Fibroblast of villous mesenchyme (primary cell): ENCODE measurements at regions not wholly inside any gene's neighbourhood (a gene's known extent, or its start where the extent isn't known, plus 50 kb on each side); places are given as distances from the start of the nearest gene placed in this dataset.

ENCODE experiments used
- DNase-seq: peaks from one replicate; pipeline ENCODE4 v3.0.0-alpha.2; 2010; ENCODE audit warnings: low read depth
- H3K4me3 ChIP-seq: 2 replicates; pipeline ENCODE4 v1.5.1; 2011; ENCODE audit warnings: low read depth, mild to moderate bottlenecking, low read length
- TF ChIP-seq, protein P1 (sequence below): IDR thresholded peaks from 2 replicates; pipeline ENCODE4 v1.5.1; 2012; ENCODE audit warnings: low read depth, mild to moderate bottlenecking, low read length; ENCODE audit not compliant: insufficient read depth

DNA sequence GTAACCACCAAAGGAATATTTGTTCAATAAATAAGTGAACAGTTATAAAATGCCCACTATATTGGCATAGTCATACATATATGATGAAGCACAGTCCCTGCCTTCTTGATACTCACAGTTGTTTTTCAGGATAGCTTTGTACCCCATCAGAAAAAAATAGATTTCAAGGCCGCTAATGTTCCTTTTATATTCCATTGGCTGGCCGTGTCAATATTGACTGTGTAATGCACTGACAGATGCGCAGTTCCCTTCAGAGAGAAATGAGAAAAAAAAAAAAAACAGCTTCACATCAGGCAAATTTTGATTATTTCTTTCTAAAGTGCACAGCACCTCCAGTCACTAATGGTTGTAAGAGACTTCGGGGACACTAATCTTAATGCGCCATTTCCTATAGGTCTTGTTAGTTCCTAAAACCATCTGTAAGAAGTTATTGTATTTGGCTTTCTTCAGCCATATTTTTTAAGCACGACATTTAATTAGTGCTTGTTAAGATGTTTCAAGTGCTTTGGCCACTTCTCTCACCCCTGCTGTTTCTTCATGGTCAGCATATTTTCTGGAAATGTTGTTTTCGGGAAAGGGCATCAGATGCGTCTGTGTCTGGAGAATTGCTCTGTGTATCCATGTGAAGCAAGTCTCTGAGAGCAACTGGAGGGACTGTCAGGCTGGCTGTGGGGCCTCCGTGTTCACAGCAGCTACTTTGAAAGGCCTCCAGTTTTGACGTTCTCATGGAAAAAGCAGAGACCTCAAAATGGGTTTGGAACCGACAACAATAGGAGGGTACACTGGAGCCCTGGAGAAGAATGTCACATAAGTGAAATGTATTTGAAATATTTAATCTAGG, 378.3 kb downstream of the MTX2 start:
- no peak for DNase-seq
- H3K4me3 ChIP-seq = no peak overlapping the region
- TF ChIP-seq, protein P1, sequence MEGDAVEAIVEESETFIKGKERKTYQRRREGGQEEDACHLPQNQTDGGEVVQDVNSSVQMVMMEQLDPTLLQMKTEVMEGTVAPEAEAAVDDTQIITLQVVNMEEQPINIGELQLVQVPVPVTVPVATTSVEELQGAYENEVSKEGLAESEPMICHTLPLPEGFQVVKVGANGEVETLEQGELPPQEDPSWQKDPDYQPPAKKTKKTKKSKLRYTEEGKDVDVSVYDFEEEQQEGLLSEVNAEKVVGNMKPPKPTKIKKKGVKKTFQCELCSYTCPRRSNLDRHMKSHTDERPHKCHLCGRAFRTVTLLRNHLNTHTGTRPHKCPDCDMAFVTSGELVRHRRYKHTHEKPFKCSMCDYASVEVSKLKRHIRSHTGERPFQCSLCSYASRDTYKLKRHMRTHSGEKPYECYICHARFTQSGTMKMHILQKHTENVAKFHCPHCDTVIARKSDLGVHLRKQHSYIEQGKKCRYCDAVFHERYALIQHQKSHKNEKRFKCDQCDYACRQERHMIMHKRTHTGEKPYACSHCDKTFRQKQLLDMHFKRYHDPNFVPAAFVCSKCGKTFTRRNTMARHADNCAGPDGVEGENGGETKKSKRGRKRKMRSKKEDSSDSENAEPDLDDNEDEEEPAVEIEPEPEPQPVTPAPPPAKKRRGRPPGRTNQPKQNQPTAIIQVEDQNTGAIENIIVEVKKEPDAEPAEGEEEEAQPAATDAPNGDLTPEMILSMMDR = no peak

DNA sequence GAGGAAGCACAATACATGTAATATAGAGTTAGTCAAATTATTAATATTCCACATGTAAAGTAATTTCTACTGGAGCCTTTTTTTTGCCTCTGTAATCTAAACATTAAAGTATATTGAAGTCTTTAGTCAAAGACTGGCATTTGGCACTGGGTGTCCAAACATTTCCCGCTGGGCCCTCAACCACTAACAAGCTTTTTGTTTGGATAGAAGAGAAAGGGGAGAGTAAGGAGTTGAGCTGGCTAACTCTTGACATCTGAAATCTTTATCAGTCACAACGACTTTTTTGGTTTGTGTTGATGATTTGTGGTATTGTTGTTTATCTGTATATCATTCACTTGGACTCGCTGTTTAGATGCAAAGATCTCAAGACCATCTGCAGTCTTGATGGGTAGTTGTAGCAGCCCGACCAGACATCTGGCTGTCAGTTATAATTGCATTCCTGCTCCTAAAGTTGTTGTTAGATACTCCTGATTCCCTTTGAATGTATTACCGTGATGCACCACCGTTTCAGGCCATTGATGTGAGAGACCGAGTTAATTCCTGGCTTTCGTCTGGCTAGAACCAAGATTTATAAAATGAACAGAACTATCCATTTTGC, 379.6 kb downstream of the MTX2 start:
- TF ChIP-seq, protein P1 = no peak
- H3K4me3 ChIP-seq = no peak overlapping the region

DNA sequence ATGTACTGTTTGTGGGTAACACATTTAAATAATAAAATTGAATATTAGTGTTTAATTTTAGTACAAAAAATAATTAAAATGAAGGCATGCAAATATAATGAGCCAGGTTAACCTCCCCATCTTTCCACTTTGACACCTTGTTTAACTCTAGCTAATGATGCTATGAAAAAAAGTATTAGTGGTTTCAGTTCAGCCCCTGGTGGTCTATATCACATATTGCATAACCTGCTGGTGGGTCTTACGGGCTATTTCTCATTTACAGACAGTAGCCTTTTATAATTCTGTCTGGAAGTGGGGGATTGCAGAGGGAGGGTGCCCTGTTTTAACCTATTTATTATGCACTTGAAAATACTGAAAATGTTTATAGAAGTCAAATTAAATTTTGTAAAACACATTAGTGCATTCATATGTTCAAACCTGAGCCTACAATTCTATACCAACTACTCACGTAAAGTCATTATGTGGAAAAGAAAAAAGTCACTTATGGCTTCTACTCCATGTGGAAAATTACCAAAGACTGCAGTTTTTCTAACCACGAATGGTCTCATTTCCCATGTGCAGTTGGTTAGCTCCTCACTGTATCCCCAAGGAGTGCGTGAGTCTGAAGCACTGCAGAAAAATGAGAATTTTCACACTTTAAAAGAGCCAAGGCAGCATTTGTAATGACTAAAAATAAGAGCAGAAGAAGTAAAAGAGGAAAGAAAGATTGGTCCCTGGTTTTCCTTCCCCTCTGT, 381.0 kb downstream of the MTX2 start:
- H3K4me3 ChIP-seq = no peak overlapping the region
- TF ChIP-seq, protein P1 = peak; percentile 12
- no peak for DNase-seq

More for the DNA sequence above, 379.6 kb downstream of the MTX2 start:
- DNase-seq = no peak

DNA sequence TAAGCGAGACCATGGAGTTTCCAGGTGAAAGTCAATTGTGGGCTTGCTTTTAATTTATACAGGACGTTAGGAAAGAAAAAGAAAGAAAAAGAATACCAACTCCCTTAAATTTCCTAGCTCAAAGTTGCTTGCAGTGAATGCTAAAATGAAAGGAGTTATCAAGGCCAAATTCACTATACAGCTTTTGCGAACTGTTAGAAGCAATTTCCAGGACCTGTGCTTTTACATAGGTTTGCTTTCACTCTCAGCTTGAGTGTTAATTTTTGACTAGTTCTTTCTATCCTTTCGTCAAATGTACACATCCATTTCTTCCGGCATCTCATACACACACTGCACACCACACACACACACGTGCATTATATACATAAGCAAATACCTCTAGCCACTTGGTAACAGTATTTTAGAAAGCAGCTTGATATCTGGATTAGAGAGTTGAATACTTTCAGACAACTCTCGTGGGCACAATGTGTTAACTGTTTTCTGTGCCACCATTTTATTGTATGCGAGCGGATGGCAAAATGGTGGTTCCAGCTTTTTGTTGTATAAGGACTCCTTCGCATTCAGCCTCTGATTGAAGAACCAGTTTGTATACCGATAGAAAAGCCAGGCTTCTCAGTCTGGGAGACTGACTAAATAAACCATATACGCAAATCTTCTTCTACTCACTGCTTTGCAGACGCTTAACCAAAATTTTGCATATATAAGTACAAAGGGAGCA, 381.8 kb downstream of the MTX2 start:
- no peak for DNase-seq
- TF ChIP-seq, protein P1 = no peak
- H3K4me3 ChIP-seq = no peak overlapping the region

DNA sequence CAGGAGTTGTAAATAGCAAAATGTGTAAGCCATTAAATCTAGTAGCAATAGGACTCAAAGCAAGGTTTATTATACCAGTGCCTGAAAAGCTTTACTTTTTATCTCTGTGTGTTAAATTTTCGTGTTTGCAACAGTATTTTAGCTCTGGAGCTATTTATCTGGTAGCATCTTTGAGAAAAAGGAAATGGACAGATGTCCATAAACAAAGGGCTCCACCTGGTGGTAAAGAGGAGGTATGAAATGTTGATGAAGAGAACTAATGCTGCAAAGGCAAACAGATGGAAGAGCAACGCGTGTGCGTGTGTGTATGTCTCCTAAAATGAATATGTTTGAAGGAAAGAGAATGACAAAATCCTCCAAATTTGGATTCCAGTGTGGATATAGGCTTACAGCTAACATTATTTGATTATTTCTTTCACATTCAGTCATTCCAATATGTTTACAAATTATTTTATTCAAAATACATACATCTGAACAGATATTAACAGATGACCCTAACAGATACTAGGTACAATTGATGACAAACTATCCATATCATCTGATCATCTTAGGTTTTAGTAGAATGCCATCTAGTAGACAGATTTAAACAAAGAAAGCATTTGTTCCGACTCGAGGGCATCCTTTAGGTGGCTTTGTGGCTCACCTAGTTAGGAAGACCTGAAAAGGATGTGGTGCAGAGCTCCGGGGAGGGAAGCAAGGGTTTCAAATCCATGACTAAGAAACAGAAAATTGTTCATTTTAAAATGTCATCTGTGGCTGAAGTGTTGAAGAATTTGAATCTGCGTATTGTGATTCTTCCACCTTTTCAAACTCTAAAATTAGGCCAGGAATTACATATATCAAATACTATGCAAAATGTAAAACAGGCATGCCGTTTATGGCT, 383.3 kb downstream of the MTX2 start:
- peak; percentile 60 for DNase-seq

More for the DNA sequence above, 383.3 kb downstream of the MTX2 start:
- no peak overlapping the region for H3K4me3 ChIP-seq
- TF ChIP-seq, protein P1 = peak; percentile 81
